NCI-H1436 (cell line): ENCODE measurements at regions not wholly inside any gene's neighbourhood (a gene's known extent, or its start where the extent isn't known, plus 50 kb on each side); places are given as distances from the start of the nearest gene placed in this dataset.

Source experiments
- DNase-seq: peaks from one replicate; lab custom pipeline; 2025; lab: John Stamatoyannopoulos, UW

- DNase-seq = no peak
Measured at GRCh38 chr12:30437616-30438015, 258.1 kb downstream of the IPO8 start.

- DNase-seq = no peak
Measured at GRCh38 chr12:30437044-30437443, 258.6 kb downstream of the IPO8 start.

- DNase-seq = no peak
Measured at GRCh38 chr12:30428098-30428497, 267.6 kb downstream of the IPO8 start.

- DNase-seq = no peak
Measured at GRCh38 chr12:30427555-30427954, 268.1 kb downstream of the IPO8 start.

GRCh38 chr12:30425445-30425844, 270.2 kb downstream of the IPO8 start:
- DNase-seq = no peak

- DNase-seq = no peak
Measured at GRCh38 chr12:30423330-30423729, 272.3 kb downstream of the IPO8 start.

- no peak for DNase-seq
Measured at GRCh38 chr12:30422844-30423243, 272.8 kb downstream of the IPO8 start.

- DNase-seq = no peak
Measured at GRCh38 chr12:30420561-30420960, 275.1 kb downstream of the IPO8 start.

- no peak for DNase-seq
Measured at GRCh38 chr12:30417697-30418231, 277.9 kb downstream of the IPO8 start.

GRCh38 chr12:30416631-30417030, 279.0 kb downstream of the IPO8 start:
- no peak for DNase-seq

GRCh38 chr12:30415777-30416176, 279.9 kb downstream of the IPO8 start:
- DNase-seq = no peak

- DNase-seq = no peak
Measured at GRCh38 chr12:30414507-30414906, 281.2 kb downstream of the IPO8 start.

GRCh38 chr12:30400349-30400748, 295.3 kb downstream of the IPO8 start:
- DNase-seq = no peak

GRCh38 chr12:30399859-30400258, 295.8 kb downstream of the IPO8 start:
- no peak for DNase-seq

- no peak for DNase-seq
Measured at GRCh38 chr12:30396576-30396975, 299.1 kb downstream of the IPO8 start.

- no peak for DNase-seq
Measured at GRCh38 chr12:30395190-30395589, 300.5 kb downstream of the IPO8 start.

GRCh38 chr12:30391766-30392366, 303.8 kb downstream of the IPO8 start:
- DNase-seq = no peak

- DNase-seq = no peak
Measured at GRCh38 chr12:30385706-30386105, 310.0 kb downstream of the IPO8 start.

- no peak for DNase-seq
Measured at GRCh38 chr12:30384976-30385375, 310.7 kb downstream of the IPO8 start.

GRCh38 chr12:30378307-30378706, 317.4 kb downstream of the IPO8 start:
- DNase-seq = no peak

- no peak for DNase-seq
Measured at GRCh38 chr12:30364822-30365221, 330.8 kb downstream of the IPO8 start.

GRCh38 chr12:30361145-30361544, 334.5 kb downstream of the IPO8 start:
- DNase-seq = no peak

GRCh38 chr12:30358671-30359070, 337.0 kb downstream of the IPO8 start:
- DNase-seq = no peak

- no peak for DNase-seq
Measured at GRCh38 chr12:30357766-30358490, 337.7 kb downstream of the IPO8 start.
